GM12865 (cell line): ENCODE measurements at regions not wholly inside any gene's neighbourhood (a gene's known extent, or its start where the extent isn't known, plus 50 kb on each side); places are given as distances from the start of the nearest gene placed in this dataset.

Source experiments
- DNase-seq: peaks from one replicate; pipeline ENCODE4 v3.0.0; 2010; ENCODE audit warnings: low read depth
- H3K4me3 ChIP-seq: 2 replicates; pipeline ENCODE4 v1.5.1; 2011; ENCODE audit warnings: mild to moderate bottlenecking, low read depth, low read length, control low read depth
- CTCF ChIP-seq: IDR thresholded peaks from 2 replicates; pipeline ENCODE4 v1.5.1; 2011; ENCODE audit warnings: low read length, control low read depth, low read depth, inconsistent platforms; ENCODE audit not compliant: insufficient read depth; ENCODE audit errors: missing control alignments

- no peak for DNase-seq
- TF ChIP-seq CTCF, result no peak
- no peak overlapping the region for H3K4me3 ChIP-seq
Observed at GRCh38 chr2:217693363-217693762, 309.4 kb downstream of the TNS1 start.

DNA sequence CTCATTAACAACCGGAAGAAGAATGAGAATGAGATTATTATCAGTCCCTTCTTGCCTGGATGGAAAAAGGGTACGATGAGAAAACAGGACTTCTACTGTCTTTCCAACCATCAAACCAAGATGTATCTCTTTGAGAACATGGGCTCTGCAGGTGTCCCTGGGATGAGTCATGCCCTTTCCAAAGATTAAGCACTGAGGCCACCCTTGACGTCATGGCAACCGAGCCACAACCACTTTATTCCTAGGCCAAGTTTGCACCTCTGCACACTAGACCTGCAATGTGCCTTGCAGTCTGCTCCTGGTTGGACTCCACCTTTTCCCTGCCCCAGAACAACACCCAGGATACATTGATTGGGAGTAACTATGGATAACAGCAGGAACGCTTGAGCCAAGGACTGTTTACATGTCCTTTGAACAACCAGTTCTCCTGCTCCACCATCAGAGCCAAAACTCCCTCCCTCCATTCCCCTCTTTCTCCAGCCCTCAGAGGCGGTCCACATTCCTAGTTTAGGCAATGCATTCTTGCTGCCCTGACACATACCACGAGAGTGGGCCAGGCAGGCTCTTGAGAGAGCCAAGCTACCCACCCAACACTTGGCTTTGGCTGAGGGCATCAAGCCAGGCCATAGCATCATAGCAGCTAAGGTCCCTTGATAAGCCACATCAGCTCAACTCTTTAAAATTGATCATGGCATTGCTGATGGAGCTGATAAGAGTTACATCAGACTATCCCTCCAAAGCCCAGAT is 310.7 kb downstream of the TNS1 start:
- no peak for TF ChIP-seq CTCF
- DNase-seq, result no peak
- H3K4me3 ChIP-seq, result no peak overlapping the region

DNA sequence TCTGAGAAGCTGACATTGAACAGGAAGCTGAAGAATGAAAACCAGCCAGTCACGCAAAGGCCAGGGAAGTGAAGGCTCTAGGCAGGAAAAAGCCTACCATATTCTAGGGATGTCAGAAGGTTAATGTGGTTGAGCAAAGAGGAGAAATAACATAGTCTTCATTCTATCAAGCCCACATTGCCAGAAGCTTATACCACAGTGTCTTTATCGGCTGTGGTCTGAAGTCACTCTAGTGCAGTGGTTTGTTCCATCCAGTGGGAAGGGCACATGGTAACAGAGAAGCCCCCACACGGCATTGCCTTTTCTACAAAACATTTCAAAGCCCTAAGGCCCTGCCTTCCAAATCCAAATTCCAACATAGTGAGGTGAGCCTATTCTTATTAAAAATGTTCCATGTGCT is 311.3 kb downstream of the TNS1 start:
- H3K4me3 ChIP-seq, result no peak overlapping the region
- DNase-seq, result no peak
- no peak for TF ChIP-seq CTCF

DNA sequence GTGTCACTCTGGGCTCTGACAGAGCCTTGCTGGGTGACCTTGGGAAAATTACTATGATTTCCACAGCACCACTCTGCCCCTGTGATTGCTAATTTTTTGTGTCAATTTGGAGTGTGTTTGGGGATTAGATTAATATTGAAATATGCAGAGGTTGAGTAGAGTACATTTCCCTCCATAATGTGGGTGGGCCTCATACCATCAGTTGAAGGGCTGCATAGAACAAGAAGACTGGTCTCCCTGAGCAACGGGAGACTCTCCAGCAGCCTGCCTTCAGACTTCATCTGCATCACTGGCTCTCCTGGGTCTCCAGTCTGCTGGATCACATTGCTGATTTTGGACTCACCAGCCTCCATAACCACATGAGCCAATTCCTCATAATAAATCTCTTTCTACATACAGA is 313.7 kb downstream of the TNS1 start:
- no peak overlapping the region for H3K4me3 ChIP-seq
- no peak for DNase-seq
- TF ChIP-seq CTCF, result no peak

- no peak for TF ChIP-seq CTCF
- H3K4me3 ChIP-seq, result no peak overlapping the region
- no peak for DNase-seq
Observed at GRCh38 chr2:217688494-217688893, 314.3 kb downstream of the TNS1 start.

- TF ChIP-seq CTCF, result no peak
- DNase-seq, result no peak
- no peak overlapping the region for H3K4me3 ChIP-seq
Observed at GRCh38 chr2:217687771-217688170, 315.0 kb downstream of the TNS1 start.

- DNase-seq, result no peak
- no peak for TF ChIP-seq CTCF
Observed at GRCh38 chr2:217685255-217685605, 317.6 kb downstream of the TNS1 start.

More at GRCh38 chr2:217685255-217685605, 317.6 kb downstream of the TNS1 start:
- no peak overlapping the region for H3K4me3 ChIP-seq
